Progenitor cell of endocrine pancreas (in vitro differentiated cells): ENCODE measurements at regions not wholly inside any gene's neighbourhood (a gene's known extent, or its start where the extent isn't known, plus 50 kb on each side); places are given as distances from the start of the nearest gene placed in this dataset.

Experiments used
- DNase-seq: peaks from one replicate; pipeline ENCODE4 v3.0.0; 2021; ENCODE audit warnings: low spot score; ENCODE audit not compliant: unreplicated experiment
- H3K27ac Mint-ChIP-seq: 2 replicates; pipeline ENCODE4 v1.8.0; 2021; ENCODE audit warnings: mild to moderate bottlenecking, moderate library complexity, mixed read lengths
- H3K27me3 Mint-ChIP-seq: 2 replicates; pipeline ENCODE4 v1.8.0; 2021; ENCODE audit warnings: mixed read lengths
- H3K36me3 Mint-ChIP-seq: 2 replicates; pipeline ENCODE4 v1.8.0; 2022; ENCODE audit warnings: mixed read lengths; ENCODE audit not compliant: insufficient read depth
- H3K4me1 Mint-ChIP-seq: 2 replicates; pipeline ENCODE4 v1.8.0; 2021; ENCODE audit warnings: low read depth, mixed read lengths
- H3K4me3 Mint-ChIP-seq: 2 replicates; pipeline ENCODE4 v1.8.0; 2021; ENCODE audit warnings: low read depth, mild to moderate bottlenecking, moderate library complexity, mixed read lengths
- H3K9me3 Mint-ChIP-seq: 2 replicates; pipeline ENCODE4 v1.8.0; 2021; ENCODE audit warnings: low read depth, mixed read lengths
- TF ChIP-seq, protein P1 (sequence below): fragments of 200-600 bp; sonication (generic); IDR thresholded peaks from one replicate; pipeline ENCODE4 v1.5.0; 2021; ENCODE audit warnings: antibody characterized with exemption, mild to moderate bottlenecking; ENCODE audit not compliant: unreplicated experiment

DNA sequence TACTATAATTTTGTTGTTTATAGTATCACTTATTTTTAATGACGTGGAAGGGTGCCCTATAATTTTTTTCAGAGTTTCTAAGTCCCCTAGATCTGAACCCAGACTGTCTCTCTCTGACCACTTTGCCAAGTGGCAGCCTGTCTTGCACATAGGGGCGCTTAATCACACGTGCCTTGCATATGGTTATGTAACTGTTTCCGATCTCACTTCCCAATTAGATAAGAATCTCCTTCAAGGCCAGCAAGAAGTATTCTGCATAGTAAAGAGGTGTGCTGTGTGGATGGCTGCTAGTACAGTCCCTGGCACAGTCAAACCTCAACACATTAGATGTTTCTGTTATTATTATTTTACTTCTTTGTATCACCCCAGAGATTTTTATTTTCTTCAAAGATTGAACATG is 197.8 kb upstream of the SIX2 start:
- H3K4me3 Mint-ChIP-seq: no peak overlapping the region
- TF ChIP-seq, protein P1, sequence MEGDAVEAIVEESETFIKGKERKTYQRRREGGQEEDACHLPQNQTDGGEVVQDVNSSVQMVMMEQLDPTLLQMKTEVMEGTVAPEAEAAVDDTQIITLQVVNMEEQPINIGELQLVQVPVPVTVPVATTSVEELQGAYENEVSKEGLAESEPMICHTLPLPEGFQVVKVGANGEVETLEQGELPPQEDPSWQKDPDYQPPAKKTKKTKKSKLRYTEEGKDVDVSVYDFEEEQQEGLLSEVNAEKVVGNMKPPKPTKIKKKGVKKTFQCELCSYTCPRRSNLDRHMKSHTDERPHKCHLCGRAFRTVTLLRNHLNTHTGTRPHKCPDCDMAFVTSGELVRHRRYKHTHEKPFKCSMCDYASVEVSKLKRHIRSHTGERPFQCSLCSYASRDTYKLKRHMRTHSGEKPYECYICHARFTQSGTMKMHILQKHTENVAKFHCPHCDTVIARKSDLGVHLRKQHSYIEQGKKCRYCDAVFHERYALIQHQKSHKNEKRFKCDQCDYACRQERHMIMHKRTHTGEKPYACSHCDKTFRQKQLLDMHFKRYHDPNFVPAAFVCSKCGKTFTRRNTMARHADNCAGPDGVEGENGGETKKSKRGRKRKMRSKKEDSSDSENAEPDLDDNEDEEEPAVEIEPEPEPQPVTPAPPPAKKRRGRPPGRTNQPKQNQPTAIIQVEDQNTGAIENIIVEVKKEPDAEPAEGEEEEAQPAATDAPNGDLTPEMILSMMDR: no peak
- H3K4me1 Mint-ChIP-seq: no peaks in the 10 kb centered on the region
- no peak for DNase-seq
- H3K36me3 Mint-ChIP-seq: no peaks in the 10 kb centered on the region
- peaks cover 5% of the 10 kb centered on the region for H3K27me3 Mint-ChIP-seq
- no peak overlapping the region for H3K27ac Mint-ChIP-seq
- H3K9me3 Mint-ChIP-seq: peaks cover 10% of the 10 kb centered on the region

DNA sequence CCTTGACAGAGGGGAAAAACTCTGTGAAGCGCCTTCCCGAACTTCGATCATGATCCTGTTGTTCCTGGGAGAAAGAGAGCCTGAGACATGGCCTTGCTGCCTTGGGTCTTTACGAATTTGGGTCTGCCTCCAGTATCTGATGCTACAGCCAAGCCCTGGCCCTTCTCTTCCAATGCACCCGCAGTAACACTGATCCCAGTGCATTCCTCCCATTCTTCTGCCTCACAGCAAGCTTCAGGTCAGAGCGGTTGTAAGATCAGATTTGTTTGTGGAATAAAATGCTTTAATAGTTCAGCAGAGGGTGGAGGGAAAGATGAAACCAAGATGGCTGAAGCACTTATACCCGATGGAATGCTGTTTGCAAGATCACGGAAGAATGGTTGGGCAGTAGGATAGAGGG is 196.7 kb upstream of the SIX2 start:
- Mint-ChIP-seq H3K4me3 (no peak overlapping the region), H3K4me1 (no peaks in the 10 kb centered on the region), H3K36me3 (peaks cover 1% of the 10 kb centered on the region), H3K27ac (no peak overlapping the region), H3K9me3 (peaks cover 16% of the 10 kb centered on the region), H3K27me3 (peaks cover 5% of the 10 kb centered on the region)
- TF ChIP-seq, protein P1: no peak
- no peak for DNase-seq

DNA sequence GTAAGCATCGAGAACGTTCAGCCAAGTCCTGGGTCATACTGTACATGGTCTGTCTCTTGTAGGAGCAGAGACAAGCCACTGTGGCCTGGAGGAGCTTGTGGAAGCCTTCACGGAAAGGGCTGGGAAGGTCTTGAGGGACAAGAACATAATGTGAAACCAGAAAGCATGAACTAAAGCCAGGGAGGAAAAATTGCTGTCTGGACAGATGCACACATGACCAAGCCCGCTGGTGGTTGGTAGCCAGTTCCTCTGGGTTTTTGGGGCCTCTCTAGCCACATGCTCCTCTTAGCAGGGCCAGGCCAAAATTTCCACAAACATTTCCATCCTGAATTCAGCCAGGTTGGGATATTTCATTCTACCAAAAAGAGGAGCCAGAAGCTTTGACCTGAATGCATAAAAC is 196.2 kb upstream of the SIX2 start:
- no peaks in the 10 kb centered on the region for H3K4me1 Mint-ChIP-seq
- H3K36me3 Mint-ChIP-seq: peaks cover 1% of the 10 kb centered on the region
- peaks cover 16% of the 10 kb centered on the region for H3K9me3 Mint-ChIP-seq
- no peak overlapping the region for H3K4me3 Mint-ChIP-seq
- peaks cover 5% of the 10 kb centered on the region for H3K27me3 Mint-ChIP-seq
- H3K27ac Mint-ChIP-seq: no peak overlapping the region
- TF ChIP-seq, protein P1: no peak
- DNase-seq: no peak

DNA sequence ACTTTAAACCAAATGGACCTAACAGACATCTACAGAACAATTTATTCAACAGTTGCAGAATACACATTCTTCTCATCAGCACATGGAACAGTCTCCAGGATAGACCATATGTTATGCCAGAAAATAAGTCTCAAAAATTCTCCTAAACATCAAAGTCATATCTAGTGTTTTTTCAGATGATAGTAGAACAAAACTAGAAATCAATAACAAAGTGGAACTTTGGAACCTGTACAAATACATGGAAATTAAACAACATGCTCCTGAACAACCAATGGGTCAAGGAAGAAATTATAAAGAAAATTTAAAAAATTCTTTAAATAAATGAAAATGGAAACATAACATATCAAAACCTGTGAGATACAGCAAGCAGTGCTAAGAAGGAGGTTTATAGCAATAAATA is 194.1 kb upstream of the SIX2 start:
- DNase-seq: no peak
- Mint-ChIP-seq H3K4me3 (no peak overlapping the region), H3K4me1 (no peaks in the 10 kb centered on the region), H3K27ac (no peak overlapping the region), H3K9me3 (peaks cover 16% of the 10 kb centered on the region), H3K36me3 (peaks cover 1% of the 10 kb centered on the region), H3K27me3 (peaks cover 3% of the 10 kb centered on the region)
- TF ChIP-seq, protein P1: no peak

DNA sequence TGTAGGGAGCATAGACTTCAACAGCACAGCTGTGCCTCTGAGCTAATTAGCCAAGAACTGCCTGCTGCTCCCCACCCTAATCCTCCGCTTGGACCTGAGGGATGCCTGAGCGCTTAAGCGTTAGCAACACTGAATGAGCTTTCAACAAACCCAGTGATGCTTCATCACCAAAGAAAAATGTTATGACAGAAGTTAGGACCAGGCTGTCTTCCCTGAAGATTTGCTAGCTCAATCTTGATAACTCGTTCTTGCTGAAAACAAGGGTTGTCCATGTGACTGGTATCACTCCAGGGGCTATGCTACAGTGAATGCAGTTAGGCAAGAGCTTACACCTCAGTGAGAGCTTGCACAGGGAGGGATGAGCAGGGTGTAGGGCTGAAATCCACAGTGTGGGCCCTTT is 190.7 kb upstream of the SIX2 start:
- no peak overlapping the region for H3K4me3 Mint-ChIP-seq
- H3K36me3 Mint-ChIP-seq: peaks cover 1% of the 10 kb centered on the region
- TF ChIP-seq, protein P1: no peak
- no peak overlapping the region for H3K27ac Mint-ChIP-seq
- H3K9me3 Mint-ChIP-seq: peaks cover 16% of the 10 kb centered on the region
- no peak for DNase-seq
- H3K4me1 Mint-ChIP-seq: peaks cover 10% of the 10 kb centered on the region
- peaks cover 4% of the 10 kb centered on the region for H3K27me3 Mint-ChIP-seq
